Calu3 (cell line): ENCODE measurements at regions not wholly inside any gene's neighbourhood (a gene's known extent, or its start where the extent isn't known, plus 50 kb on each side); places are given as distances from the start of the nearest gene placed in this dataset.

ENCODE experiments used
- BruUV-seq: library from RNA; stranded (reverse); fragments of 400-500 nt; replicated peaks from 2 replicates; lab custom pipeline; 2021; lab: Mats Ljungman, UMichigan
- CTCF ChIA-PET: fragments of 300-600 bp; sonication (Branson Sonifier 250); formaldehyde crosslinking; loops from one replicate; lab custom pipeline; 2022; ENCODE audit warnings: antibody characterized with exemption; lab: Charles Lee
- DNase-seq: peaks from one replicate; pipeline ENCODE4 v3.0.0; 2022
- H3K27ac Mint-ChIP-seq: one replicate; pipeline ENCODE4 v1.8.0; 2022; ENCODE audit warnings: mixed read lengths; ENCODE audit not compliant: unreplicated experiment
- H3K27me3 Mint-ChIP-seq: one replicate; pipeline ENCODE4 v1.8.0; 2022; ENCODE audit warnings: mixed read lengths; ENCODE audit not compliant: unreplicated experiment
- H3K36me3 Mint-ChIP-seq: one replicate; pipeline ENCODE4 v1.8.0; 2022; ENCODE audit warnings: mild to moderate bottlenecking, moderate library complexity, mixed read lengths; ENCODE audit not compliant: insufficient read depth, unreplicated experiment
- H3K4me1 Mint-ChIP-seq: one replicate; pipeline ENCODE4 v1.8.0; 2022; ENCODE audit warnings: mild to moderate bottlenecking, low read depth, mixed read lengths; ENCODE audit not compliant: unreplicated experiment
- H3K4me3 Mint-ChIP-seq: one replicate; pipeline ENCODE4 v1.8.0; 2022; ENCODE audit warnings: mild to moderate bottlenecking, low read depth, moderate library complexity, mixed read lengths; ENCODE audit not compliant: unreplicated experiment
- H3K9me3 Mint-ChIP-seq: one replicate; pipeline ENCODE4 v1.8.0; 2022; ENCODE audit warnings: low read depth, mixed read lengths; ENCODE audit not compliant: unreplicated experiment
- intact Hi-C: fragments of 100-400 bp; cut with micrococcal nuclease; formaldehyde crosslinking; loops from one replicate; pipeline ENCODE4 v1.10.0; 2022; ENCODE audit not compliant: unreplicated experiment
- TF ChIP-seq, protein P1 (sequence below): fragments of 200-600 bp; IDR thresholded peaks from one replicate; pipeline ENCODE4 v1.8.0; 2022; ENCODE audit warnings: antibody characterized with exemption; ENCODE audit not compliant: unreplicated experiment

DNA sequence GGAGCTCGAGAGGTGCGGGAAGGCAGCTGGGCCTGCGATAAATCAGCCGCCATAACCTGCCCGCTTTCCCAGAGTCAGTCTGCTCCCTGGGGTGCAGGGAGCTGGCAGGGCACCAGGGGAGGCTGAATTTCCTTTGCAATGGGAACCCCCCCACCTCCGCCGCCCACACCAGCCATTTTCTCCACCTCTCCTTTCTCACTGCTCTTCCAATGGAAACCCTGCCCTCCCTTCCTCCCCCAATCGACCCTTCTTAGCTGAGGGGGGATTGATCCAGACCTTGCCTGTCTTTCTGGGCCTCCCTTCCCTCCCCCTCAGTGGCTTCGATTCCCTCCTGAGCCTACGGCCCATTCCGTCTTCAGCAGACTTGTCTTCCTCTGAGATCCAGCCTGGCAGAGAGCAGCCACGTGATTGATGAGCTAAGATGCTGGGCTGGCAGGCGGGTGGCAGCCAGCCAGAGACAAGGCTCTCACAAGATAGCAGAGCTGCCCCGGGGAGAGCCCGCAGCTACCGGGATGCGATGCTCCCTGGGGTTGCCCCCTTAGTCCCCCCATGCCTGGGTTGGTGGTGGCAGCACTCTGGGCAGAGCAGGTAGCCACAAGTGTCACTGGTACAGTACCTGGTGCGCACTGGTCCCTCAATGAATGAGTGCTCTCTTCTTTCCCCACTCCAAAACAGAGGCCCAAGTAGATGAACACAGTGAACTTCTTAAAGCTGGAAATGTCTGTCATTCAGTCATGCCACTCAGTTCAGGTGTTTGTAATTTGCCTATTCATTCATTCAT lies 53.7 kb upstream of the FABP6 start:
- BruUV-seq: no TSS peak
- H3K27ac Mint-ChIP-seq: no peak overlapping the region

DNA sequence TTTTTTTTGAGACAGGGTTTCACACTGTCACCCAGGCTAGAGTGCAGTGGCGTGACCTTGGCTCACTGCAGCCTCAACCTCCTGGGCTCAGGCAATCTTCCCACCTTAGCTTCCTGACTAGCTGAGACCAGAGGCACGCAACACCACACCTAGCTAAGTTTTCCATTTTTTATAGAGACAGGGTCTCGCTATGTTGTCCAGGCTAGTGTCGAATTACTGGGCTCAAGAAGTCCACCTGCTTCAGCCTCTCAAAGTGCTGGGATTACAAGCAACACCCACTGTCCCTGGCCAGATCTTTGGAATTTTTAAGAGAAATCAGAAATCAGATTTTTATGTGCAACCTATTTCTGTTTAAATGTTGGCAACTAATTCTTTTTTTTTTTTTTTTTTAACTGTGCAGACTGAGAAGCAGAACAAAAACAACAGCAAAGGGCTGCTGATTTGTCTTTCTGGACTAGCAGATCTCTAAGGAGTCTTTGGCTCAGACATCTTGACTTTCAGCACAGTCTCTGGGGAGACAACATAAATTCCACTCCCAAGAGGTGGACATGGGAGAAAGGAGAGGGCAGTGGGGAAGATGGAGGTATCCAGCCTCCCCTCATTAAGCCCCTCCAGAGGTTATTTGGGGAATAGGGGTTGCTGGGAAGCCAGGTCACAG lies 54.4 kb upstream of the FABP6 start:
- no peak for DNase-seq
- no peaks in the 10 kb centered on the region for H3K9me3 Mint-ChIP-seq
- H3K27me3 Mint-ChIP-seq: no peaks in the 10 kb centered on the region
- CTCF ChIA-PET: interaction anchor here (0.5 to 2.0 kb wide), 5 partner anchors 9 to 581 kb away, joined by 4 to 7 read pairs (median 5); no protein-coding TSS in a partner anchor
- no peaks in the 10 kb centered on the region for H3K36me3 Mint-ChIP-seq
- no peak overlapping the region for H3K4me3 Mint-ChIP-seq
- no TSS peak for BruUV-seq
- TF ChIP-seq, protein P1, sequence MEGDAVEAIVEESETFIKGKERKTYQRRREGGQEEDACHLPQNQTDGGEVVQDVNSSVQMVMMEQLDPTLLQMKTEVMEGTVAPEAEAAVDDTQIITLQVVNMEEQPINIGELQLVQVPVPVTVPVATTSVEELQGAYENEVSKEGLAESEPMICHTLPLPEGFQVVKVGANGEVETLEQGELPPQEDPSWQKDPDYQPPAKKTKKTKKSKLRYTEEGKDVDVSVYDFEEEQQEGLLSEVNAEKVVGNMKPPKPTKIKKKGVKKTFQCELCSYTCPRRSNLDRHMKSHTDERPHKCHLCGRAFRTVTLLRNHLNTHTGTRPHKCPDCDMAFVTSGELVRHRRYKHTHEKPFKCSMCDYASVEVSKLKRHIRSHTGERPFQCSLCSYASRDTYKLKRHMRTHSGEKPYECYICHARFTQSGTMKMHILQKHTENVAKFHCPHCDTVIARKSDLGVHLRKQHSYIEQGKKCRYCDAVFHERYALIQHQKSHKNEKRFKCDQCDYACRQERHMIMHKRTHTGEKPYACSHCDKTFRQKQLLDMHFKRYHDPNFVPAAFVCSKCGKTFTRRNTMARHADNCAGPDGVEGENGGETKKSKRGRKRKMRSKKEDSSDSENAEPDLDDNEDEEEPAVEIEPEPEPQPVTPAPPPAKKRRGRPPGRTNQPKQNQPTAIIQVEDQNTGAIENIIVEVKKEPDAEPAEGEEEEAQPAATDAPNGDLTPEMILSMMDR: no peak
- intact Hi-C loops: no loop called here
- no peak overlapping the region for H3K27ac Mint-ChIP-seq
- H3K4me1 Mint-ChIP-seq: peaks cover 9% of the 10 kb centered on the region

More for the DNA sequence above, 53.7 kb upstream of the FABP6 start:
- CTCF ChIA-PET: interaction anchor here (0.9 to 2.0 kb wide), 2 partner anchors 8 to 10 kb away, joined by 3 to 5 read pairs; no protein-coding TSS in a partner anchor
- intact Hi-C loops: no loop called here
- H3K4me1 Mint-ChIP-seq: peaks cover 9% of the 10 kb centered on the region
- H3K27me3 Mint-ChIP-seq: no peaks in the 10 kb centered on the region
- H3K4me3 Mint-ChIP-seq: no peak overlapping the region
- no peaks in the 10 kb centered on the region for H3K36me3 Mint-ChIP-seq
- TF ChIP-seq, protein P1: no peak
- DNase-seq: no peak
- H3K9me3 Mint-ChIP-seq: no peaks in the 10 kb centered on the region

DNA sequence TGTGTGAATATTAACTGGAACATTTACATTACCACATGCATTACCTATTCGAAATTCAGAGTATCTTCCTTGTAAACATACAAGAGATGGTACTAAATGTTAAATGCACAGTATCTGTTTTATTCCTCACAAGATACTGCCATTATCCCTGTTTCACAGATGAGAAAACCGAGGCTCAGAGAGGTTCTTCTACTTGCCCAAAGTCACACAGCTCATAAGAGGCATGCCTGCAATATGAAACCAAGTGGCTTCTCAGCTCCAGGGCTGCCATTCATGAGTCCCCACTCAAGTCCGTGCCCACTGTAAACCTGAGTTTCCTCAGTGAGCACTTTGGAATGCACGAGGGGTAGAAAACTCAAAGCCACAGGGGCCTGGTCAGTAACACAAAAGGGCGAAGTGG lies 55.0 kb upstream of the FABP6 start:
- CTCF ChIA-PET: interaction anchor here (0.5 to 0.8 kb wide), 4 partner anchors 10 to 581 kb away, joined by 4 to 7 read pairs (median 6); no protein-coding TSS in a partner anchor
- no peaks in the 10 kb centered on the region for H3K27me3 Mint-ChIP-seq
- peaks cover 9% of the 10 kb centered on the region for H3K4me1 Mint-ChIP-seq
- TF ChIP-seq, protein P1: no peak
- no peak overlapping the region for H3K27ac Mint-ChIP-seq
- intact Hi-C loops: no loop called here
- no peak overlapping the region for H3K4me3 Mint-ChIP-seq
- BruUV-seq: no TSS peak
- no peaks in the 10 kb centered on the region for H3K36me3 Mint-ChIP-seq
- H3K9me3 Mint-ChIP-seq: no peaks in the 10 kb centered on the region
- DNase-seq: no peak

DNA sequence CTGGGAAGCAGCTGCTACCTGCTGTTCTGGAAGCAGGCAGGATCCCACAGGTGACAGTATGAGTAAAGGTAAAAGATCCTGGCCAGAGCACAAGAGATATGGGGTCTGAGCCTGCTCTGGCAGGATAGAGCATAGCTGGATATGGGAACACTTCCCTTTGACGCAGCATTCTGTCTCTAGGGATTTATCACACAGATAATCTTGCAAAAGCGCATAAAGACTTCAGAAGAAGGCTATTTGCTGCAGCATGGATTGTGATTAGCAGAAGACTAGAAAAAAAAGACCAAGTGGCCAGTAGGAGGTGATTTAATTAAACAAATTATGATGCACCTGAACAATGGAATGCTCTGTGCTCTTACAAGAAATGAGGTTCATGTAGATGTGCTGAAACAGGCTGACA lies 52.4 kb upstream of the PWWP2A start:
- no peak for DNase-seq
- no peaks in the 10 kb centered on the region for H3K36me3 Mint-ChIP-seq
- no TSS peak for BruUV-seq
- CTCF ChIA-PET: no interaction called here
- H3K4me3 Mint-ChIP-seq: no peak overlapping the region
- no peaks in the 10 kb centered on the region for H3K27me3 Mint-ChIP-seq
- no peaks in the 10 kb centered on the region for H3K9me3 Mint-ChIP-seq
- TF ChIP-seq, protein P1: no peak
- no peak overlapping the region for H3K27ac Mint-ChIP-seq
- intact Hi-C loops: no loop called here
- peaks cover 21% of the 10 kb centered on the region for H3K4me1 Mint-ChIP-seq
